ENCODE measurements at regions not wholly inside any gene's neighbourhood (a gene's known extent, or its start where the extent isn't known, plus 50 kb on each side); places are given as distances from the start of the nearest gene placed in this dataset.

GRCh38 chr13:105278943-105279381 is 1256.5 kb downstream of the EFNB2 start:
- H3K27ac ChIP-seq (ENCODE audit: low read depth, low read length, poor library complexity, severe bottlenecking) = no peak overlapping the region
- no peaks in the 10 kb centered on the region for H3K4me1 ChIP-seq (ENCODE audit: insufficient read depth, low read length, severe bottlenecking)
- no peaks in the 10 kb centered on the region for H3K9me3 ChIP-seq (ENCODE audit: low read length)
- H3K9me2 ChIP-seq (ENCODE audit: low read depth, low read length) = no peaks in the 10 kb centered on the region
- no peak overlapping the region for H3K9ac ChIP-seq (ENCODE audit: low read length)
- H2AFZ ChIP-seq (ENCODE audit: low read length) = no peak overlapping the region
- no peaks in the 10 kb centered on the region for H4K20me1 ChIP-seq (ENCODE audit: insufficient read depth, low read length)
- no peak overlapping the region for H3K4me2 ChIP-seq (ENCODE audit: low read length)
- H3K36me3 ChIP-seq (ENCODE audit: insufficient read depth, low read length) = no peaks in the 10 kb centered on the region
- no peaks in the 10 kb centered on the region for H3K27me3 ChIP-seq (ENCODE audit: insufficient read depth, low read length)
- TF ChIP-seq EZH2 (IDR thresholded peaks at IDR 0.05; ENCODE audit: borderline replicate concordance, low read length) (no peak), CTCF (IDR thresholded peaks at IDR 0.05; ENCODE audit: low read length) (no peak)
- no peak overlapping the region for H3K4me3 ChIP-seq (ENCODE audit: low read depth, low read length, poor library complexity, severe bottlenecking)
- H3K79me2 ChIP-seq (ENCODE audit: insufficient read depth, low read length) = no peaks in the 10 kb centered on the region
- no peaks in the 10 kb centered on the region for H3F3A ChIP-seq (ENCODE audit: insufficient read depth, low read length)

- no peaks in the 10 kb centered on the region for H3K36me3 ChIP-seq (ENCODE audit: insufficient read depth, low read length)
- peaks cover 8% of the 10 kb centered on the region for H3K4me1 ChIP-seq (ENCODE audit: insufficient read depth, low read length, severe bottlenecking)
- H3K9me2 ChIP-seq (ENCODE audit: low read depth, low read length) = no peaks in the 10 kb centered on the region
- H3K27me3 ChIP-seq (ENCODE audit: insufficient read depth, low read length) = no peaks in the 10 kb centered on the region
- H3K9ac ChIP-seq (ENCODE audit: low read length) = no peak overlapping the region
- H3K79me2 ChIP-seq (ENCODE audit: insufficient read depth, low read length) = no peaks in the 10 kb centered on the region
- no peak overlapping the region for H3K4me3 ChIP-seq (ENCODE audit: low read depth, low read length, poor library complexity, severe bottlenecking)
- no peaks in the 10 kb centered on the region for H3F3A ChIP-seq (ENCODE audit: insufficient read depth, low read length)
- H3K27ac ChIP-seq (ENCODE audit: low read depth, low read length, poor library complexity, severe bottlenecking) = no peak overlapping the region
- H3K4me2 ChIP-seq (ENCODE audit: low read length) = no peak overlapping the region
- no peaks in the 10 kb centered on the region for H3K9me3 ChIP-seq (ENCODE audit: low read length)
- no peak overlapping the region for H2AFZ ChIP-seq (ENCODE audit: low read length)
- no peaks in the 10 kb centered on the region for H4K20me1 ChIP-seq (ENCODE audit: insufficient read depth, low read length)
- TF ChIP-seq EZH2 (IDR thresholded peaks at IDR 0.05; ENCODE audit: borderline replicate concordance, low read length) = no peak
- TF ChIP-seq CTCF (IDR thresholded peaks at IDR 0.05; ENCODE audit: low read length) = no peak
Measured at GRCh38 chr13:105276571-105276970, 1258.9 kb downstream of the EFNB2 start.

GRCh38 chr13:105273665-105274222 is 1261.7 kb downstream of the EFNB2 start:
- Histone ChIP-seq H3F3A (ENCODE audit: insufficient read depth, low read length) (no peaks in the 10 kb centered on the region), H4K20me1 (ENCODE audit: insufficient read depth, low read length) (no peaks in the 10 kb centered on the region), H3K36me3 (ENCODE audit: insufficient read depth, low read length) (no peaks in the 10 kb centered on the region), H3K9me2 (ENCODE audit: low read depth, low read length) (no peaks in the 10 kb centered on the region), H3K4me2 (ENCODE audit: low read length) (no peak overlapping the region), H3K9ac (ENCODE audit: low read length) (no peak overlapping the region), H3K4me1 (ENCODE audit: insufficient read depth, low read length, severe bottlenecking) (peaks cover 8% of the 10 kb centered on the region), H3K4me3 (ENCODE audit: low read depth, low read length, poor library complexity, severe bottlenecking) (no peak overlapping the region), H3K79me2 (ENCODE audit: insufficient read depth, low read length) (no peaks in the 10 kb centered on the region), H2AFZ (ENCODE audit: low read length) (no peak overlapping the region), H3K9me3 (ENCODE audit: low read length) (no peaks in the 10 kb centered on the region), H3K27me3 (ENCODE audit: insufficient read depth, low read length) (no peaks in the 10 kb centered on the region), H3K27ac (ENCODE audit: low read depth, low read length, poor library complexity, severe bottlenecking) (no peak overlapping the region)
- no peak for TF ChIP-seq EZH2 (IDR thresholded peaks at IDR 0.05; ENCODE audit: borderline replicate concordance, low read length)
- TF ChIP-seq CTCF (IDR thresholded peaks at IDR 0.05; ENCODE audit: low read length) = no peak
